MCF 10A (cell line): ENCODE measurements at regions not wholly inside any gene's neighbourhood (a gene's known extent, or its start where the extent isn't known, plus 50 kb on each side); places are given as distances from the start of the nearest gene placed in this dataset.

ENCODE experiments used
- BruUV-seq: library from RNA; stranded (reverse); fragments of 400-500 nt; replicated peaks from 2 replicates; lab custom pipeline; 2021; lab: Mats Ljungman, UMichigan
- CTCF ChIA-PET: fragments of 300-600 bp; sonication (Branson Sonifier 250); formaldehyde crosslinking; extraction: SDS; loops from one replicate; lab custom pipeline; 2021; ENCODE audit warnings: antibody characterized with exemption, inconsistent platforms; lab: Yijun Ruan, JAX
- POLR2A ChIA-PET: fragments of 300-600, 350-650 bp; sonication (Branson Sonifier 250); formaldehyde crosslinking; extraction: SDS; loops from one replicate; lab custom pipeline; 2020; ENCODE audit warnings: antibody characterized with exemption, inconsistent platforms; lab: Yijun Ruan, JAX
- DNase-seq: peaks from one replicate; pipeline ENCODE4 v3.0.0-alpha.2; 2018; ENCODE audit not compliant: unreplicated experiment
- H3K27ac Mint-ChIP-seq: one replicate; pipeline ENCODE4 v1.8.0; 2022; ENCODE audit warnings: mild to moderate bottlenecking, low read depth, mixed read lengths; ENCODE audit not compliant: unreplicated experiment
- H3K27me3 Mint-ChIP-seq: one replicate; pipeline ENCODE4 v1.8.0; 2022; ENCODE audit warnings: mixed read lengths; ENCODE audit not compliant: insufficient read depth, unreplicated experiment
- H3K36me3 Mint-ChIP-seq: one replicate; pipeline ENCODE4 v1.8.0; 2022; ENCODE audit warnings: mild to moderate bottlenecking, moderate library complexity, mixed read lengths; ENCODE audit not compliant: insufficient read depth, unreplicated experiment
- H3K4me1 Mint-ChIP-seq: one replicate; pipeline ENCODE4 v1.8.0; 2022; ENCODE audit warnings: mixed read lengths; ENCODE audit not compliant: insufficient read depth, unreplicated experiment
- H3K4me3 Mint-ChIP-seq: one replicate; pipeline ENCODE4 v1.8.0; 2022; ENCODE audit warnings: mild to moderate bottlenecking, moderate library complexity, mixed read lengths; ENCODE audit not compliant: unreplicated experiment
- H3K9me3 Mint-ChIP-seq: one replicate; pipeline ENCODE4 v1.8.0; 2022; ENCODE audit warnings: mixed read lengths; ENCODE audit not compliant: unreplicated experiment
- CTCF ChIP-seq: fragments of 200-600 bp; IDR thresholded peaks from one replicate; pipeline ENCODE4 v1.8.0; 2022; ENCODE audit warnings: antibody characterized with exemption, mild to moderate bottlenecking; ENCODE audit not compliant: unreplicated experiment
- intact Hi-C: fragments of 100-400 bp; cut with micrococcal nuclease; formaldehyde crosslinking; loops from 2 replicates; pipeline ENCODE4 v1.14.1; 2022

DNA sequence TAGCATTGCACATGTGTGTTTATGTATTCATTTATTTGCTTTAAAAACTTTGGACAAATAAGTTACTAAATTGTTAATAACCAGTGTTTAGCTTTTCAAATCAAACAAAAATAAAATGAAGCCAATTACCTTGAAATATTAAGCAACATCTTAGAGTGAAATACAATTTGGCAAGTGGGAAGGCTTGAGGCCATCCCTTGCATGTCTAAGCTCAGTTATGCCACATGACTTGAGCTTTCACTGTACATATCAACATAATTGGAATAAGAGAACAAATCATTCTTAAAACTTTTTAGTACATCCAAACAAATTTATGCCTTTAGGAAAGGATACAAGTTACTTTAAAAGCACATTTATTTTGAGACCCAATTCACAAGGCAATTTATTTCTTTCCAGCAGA, 640.6 kb downstream of the SPRY1 start:
- no peaks in the 10 kb centered on the region for H3K4me1 Mint-ChIP-seq
- no peak overlapping the region for H3K4me3 Mint-ChIP-seq
- TF ChIP-seq CTCF: no peak
- no peak overlapping the region for H3K27ac Mint-ChIP-seq
- DNase-seq: no peak
- intact Hi-C loops: no loop called here
- ChIA-PET POLR2A (interaction anchor here (0.7 kb wide), 1 partner anchor 17 kb away, joined by 5 read pairs; no protein-coding TSS in a partner anchor), CTCF (no interaction called here)
- H3K27me3 Mint-ChIP-seq: no peaks in the 10 kb centered on the region
- no TSS peak for BruUV-seq
- no peaks in the 10 kb centered on the region for H3K36me3 Mint-ChIP-seq
- no peaks in the 10 kb centered on the region for H3K9me3 Mint-ChIP-seq

- no TSS peak for BruUV-seq
- intact Hi-C loops: no loop called here
- ChIA-PET POLR2A (interaction anchor here (0.6 kb wide), 1 partner anchor 59 kb away, joined by 3 read pairs; no protein-coding TSS in a partner anchor), CTCF (no interaction called here)
- no peaks in the 10 kb centered on the region for H3K9me3 Mint-ChIP-seq
- no peak overlapping the region for H3K27ac Mint-ChIP-seq
- no peaks in the 10 kb centered on the region for H3K27me3 Mint-ChIP-seq
- DNase-seq: no peak
- H3K4me3 Mint-ChIP-seq: no peak overlapping the region
- H3K4me1 Mint-ChIP-seq: no peaks in the 10 kb centered on the region
- TF ChIP-seq CTCF: no peak
- no peaks in the 10 kb centered on the region for H3K36me3 Mint-ChIP-seq
These were observed 647.7 kb downstream of the SPRY1 start for GRCh38 chr4:124044330-124044729.

DNA sequence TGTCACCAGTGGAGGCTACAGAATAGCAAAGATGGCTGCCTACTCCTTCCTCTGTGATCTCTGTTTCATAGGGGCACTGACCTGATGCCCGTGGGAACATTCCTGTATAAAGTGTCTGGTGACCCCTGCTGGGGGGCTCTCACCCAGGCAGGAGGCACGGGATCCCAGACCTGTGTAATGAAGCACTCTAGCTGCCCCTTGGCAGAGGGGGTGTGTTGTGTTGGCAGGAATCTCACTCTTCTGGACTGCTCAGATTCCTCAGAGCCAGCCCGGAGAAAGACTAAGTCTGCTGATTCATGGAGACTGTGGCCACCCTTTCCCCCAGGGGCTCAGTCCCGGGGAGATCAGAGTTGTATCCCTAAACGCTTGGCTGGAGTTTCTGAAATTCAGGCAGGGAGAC, 648.3 kb downstream of the SPRY1 start:
- no peak for DNase-seq
- POLR2A ChIA-PET: no interaction called here
- Mint-ChIP-seq H3K4me1 (no peaks in the 10 kb centered on the region), H3K27me3 (no peaks in the 10 kb centered on the region), H3K9me3 (no peaks in the 10 kb centered on the region), H3K36me3 (no peaks in the 10 kb centered on the region), H3K27ac (no peak overlapping the region), H3K4me3 (no peak overlapping the region)
- CTCF ChIA-PET: interaction anchor here (0.7 kb wide), 1 partner anchor 558 kb away, joined by 3 read pairs; no protein-coding TSS in a partner anchor
- no peak for TF ChIP-seq CTCF
- intact Hi-C loops: no loop called here
- BruUV-seq: no TSS peak

- Mint-ChIP-seq H3K4me3 (no peak overlapping the region), H3K9me3 (no peaks in the 10 kb centered on the region), H3K27ac (no peak overlapping the region), H3K4me1 (no peaks in the 10 kb centered on the region), H3K27me3 (no peaks in the 10 kb centered on the region), H3K36me3 (no peaks in the 10 kb centered on the region)
- BruUV-seq: no TSS peak
- ChIA-PET POLR2A (no interaction called here), CTCF (no interaction called here)
- no peak for DNase-seq
- intact Hi-C loops: no loop called here
- no peak for TF ChIP-seq CTCF
These were observed 649.6 kb downstream of the SPRY1 start for GRCh38 chr4:124046190-124046589.
